HG03066 (cell line): ENCODE measurements at regions not wholly inside any gene's neighbourhood (a gene's known extent, or its start where the extent isn't known, plus 50 kb on each side); places are given as distances from the start of the nearest gene placed in this dataset.

Source experiments
- ATAC-seq: cut with Tn5 transposase; IDR thresholded peaks from one replicate; pipeline ENCODE4 v1.9.1; 2021; ENCODE audit warnings: low read depth; ENCODE audit not compliant: unreplicated experiment

- ATAC-seq: no peak
Observed at GRCh38 chr15:69574506-69574905, 121.9 kb downstream of the RPLP1 start.

GRCh38 chr15:69575387-69575786 is 122.8 kb downstream of the RPLP1 start:
- no peak for ATAC-seq

GRCh38 chr15:69576035-69576526 is 123.5 kb downstream of the RPLP1 start:
- ATAC-seq: no peak

- ATAC-seq: no peak
Observed at GRCh38 chr15:69576948-69577351, 124.3 kb downstream of the RPLP1 start.

GRCh38 chr15:69577397-69577796 is 124.8 kb downstream of the RPLP1 start:
- no peak for ATAC-seq

GRCh38 chr15:69578252-69578651 is 125.6 kb downstream of the RPLP1 start:
- ATAC-seq: no peak

GRCh38 chr15:69578787-69579583 is 126.4 kb downstream of the RPLP1 start:
- no peak for ATAC-seq

- no peak for ATAC-seq
Observed at GRCh38 chr15:69579950-69580618, 127.5 kb downstream of the RPLP1 start.

GRCh38 chr15:69583626-69584025 is 131.0 kb downstream of the RPLP1 start:
- ATAC-seq: no peak

GRCh38 chr15:69585937-69586336 is 133.3 kb downstream of the RPLP1 start:
- no peak for ATAC-seq

GRCh38 chr15:69586721-69587120 is 134.1 kb downstream of the RPLP1 start:
- ATAC-seq: no peak

GRCh38 chr15:69587723-69588426 is 135.3 kb downstream of the RPLP1 start:
- no peak for ATAC-seq

GRCh38 chr15:69590201-69590710 is 137.6 kb downstream of the RPLP1 start:
- ATAC-seq: no peak

- no peak for ATAC-seq
Observed at GRCh38 chr15:69590932-69591524, 138.4 kb downstream of the RPLP1 start.

GRCh38 chr15:69591905-69592508 is 139.4 kb downstream of the RPLP1 start:
- no peak for ATAC-seq

- no peak for ATAC-seq
Observed at GRCh38 chr15:69592954-69593353, 140.3 kb downstream of the RPLP1 start.

- ATAC-seq: no peak
Observed at GRCh38 chr15:69593488-69593887, 140.9 kb downstream of the RPLP1 start.

GRCh38 chr15:69593981-69594966 is 141.7 kb downstream of the RPLP1 start:
- ATAC-seq: no peak
